Transverse colon (tissue), 4 donors: ENCODE measurements at regions not wholly inside any gene's neighbourhood (a gene's known extent, or its start where the extent isn't known, plus 50 kb on each side); places are given as distances from the start of the nearest gene placed in this dataset.

Experiments
- CTCF ChIP-seq, 5 experiments: fragments of 200-600 bp in 3 of 5; fragments of 450-650 bp in 2 of 5; sonication (generic) in 3 of 5; IDR thresholded peaks; 1 replicate in 2 of 5; 2 replicates in 3 of 5; pipeline ENCODE4 v1.5.1; 2016 to 2017; ENCODE audit warnings: antibody characterized with exemption in 5 of 5, inconsistent platforms in 3 of 5, mild to moderate bottlenecking in 2 of 5, moderate library complexity in 1 of 5
- POLR2AphosphoS5 ChIP-seq, 3 donors: sonication (generic); formaldehyde crosslinking; IDR thresholded peaks; one replicate each; pipeline ENCODE4 v1.6.1; 2016; ENCODE audit warnings: antibody characterized with exemption in 3 of 3

- no peak for TF ChIP-seq CTCF (IDR thresholded peaks at IDR 0.05)
- TF ChIP-seq POLR2AphosphoS5 (IDR thresholded peaks at IDR 0.05): no peak
Measured at GRCh38 chr15:91520850-91521249, 332.7 kb upstream of the SLCO3A1 start.
